Activated naive CD4-positive, alpha-beta T cell treated with anti-CD3 and anti-CD28 coated beads for 36 hours (primary cell): ENCODE measurements at regions not wholly inside any gene's neighbourhood (a gene's known extent, or its start where the extent isn't known, plus 50 kb on each side); places are given as distances from the start of the nearest gene placed in this dataset.

ENCODE experiments used
- CTCF ChIA-PET: fragments of 350-600 bp; sonication (Branson Sonifier 250); formaldehyde crosslinking; loops from one replicate; lab custom pipeline; 2021; ENCODE audit warnings: antibody characterized with exemption; lab: Charles Lee
- DNase-seq: peaks from one replicate; pipeline ENCODE4 v3.0.0-alpha.2; 2020
- H3K27ac Mint-ChIP-seq: one replicate; pipeline ENCODE4 v1.8.0; 2021; ENCODE audit warnings: mild to moderate bottlenecking, mixed read lengths
- H3K27me3 Mint-ChIP-seq: one replicate; pipeline ENCODE4 v1.8.0; 2021; ENCODE audit warnings: low read depth, mixed read lengths
- H3K36me3 Mint-ChIP-seq: one replicate; pipeline ENCODE4 v1.8.0; 2021; ENCODE audit warnings: low read depth, mixed read lengths
- H3K4me1 Mint-ChIP-seq: one replicate; pipeline ENCODE4 v1.8.0; 2021; ENCODE audit warnings: low read depth, mixed read lengths
- H3K4me3 Mint-ChIP-seq: one replicate; pipeline ENCODE4 v1.8.0; 2021; ENCODE audit warnings: mild to moderate bottlenecking, moderate library complexity, mixed read lengths
- H3K9me3 Mint-ChIP-seq: one replicate; pipeline ENCODE4 v1.8.0; 2021; ENCODE audit warnings: mixed read lengths
- intact Hi-C: fragments of 100-400 bp; cut with micrococcal nuclease; formaldehyde crosslinking; loops from one replicate; pipeline ENCODE4 v1.15.1; 2023

DNA sequence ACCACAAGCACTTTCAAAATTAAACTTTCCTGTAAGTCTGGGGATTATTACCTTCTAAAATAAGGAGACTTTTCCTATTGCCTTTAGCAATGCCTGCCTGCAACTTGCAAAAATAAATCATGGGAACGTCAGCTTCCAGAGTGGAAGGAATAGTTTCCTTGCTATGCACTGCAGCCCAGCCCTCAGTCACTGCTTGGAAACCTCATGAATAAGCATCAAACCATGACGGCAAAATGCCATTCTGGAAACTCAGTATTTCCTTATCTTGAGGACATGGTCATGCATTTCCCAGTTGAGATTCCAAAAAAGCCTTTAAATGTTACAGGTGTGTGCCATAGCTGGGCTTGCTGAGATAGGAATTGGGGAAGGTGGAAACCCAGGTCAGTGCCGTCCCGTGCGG lies 84.2 kb upstream of the OTOS start:
- intact Hi-C loops: no loop called here
- H3K4me1 Mint-ChIP-seq: no peaks in the 10 kb centered on the region
- CTCF ChIA-PET: no interaction called here
- H3K36me3 Mint-ChIP-seq: peaks cover 1% of the 10 kb centered on the region
- peaks cover 11% of the 10 kb centered on the region for H3K9me3 Mint-ChIP-seq
- no peak for DNase-seq
- H3K27me3 Mint-ChIP-seq: peaks cover 25% of the 10 kb centered on the region
- H3K27ac Mint-ChIP-seq: no peak overlapping the region
- no peak overlapping the region for H3K4me3 Mint-ChIP-seq

DNA sequence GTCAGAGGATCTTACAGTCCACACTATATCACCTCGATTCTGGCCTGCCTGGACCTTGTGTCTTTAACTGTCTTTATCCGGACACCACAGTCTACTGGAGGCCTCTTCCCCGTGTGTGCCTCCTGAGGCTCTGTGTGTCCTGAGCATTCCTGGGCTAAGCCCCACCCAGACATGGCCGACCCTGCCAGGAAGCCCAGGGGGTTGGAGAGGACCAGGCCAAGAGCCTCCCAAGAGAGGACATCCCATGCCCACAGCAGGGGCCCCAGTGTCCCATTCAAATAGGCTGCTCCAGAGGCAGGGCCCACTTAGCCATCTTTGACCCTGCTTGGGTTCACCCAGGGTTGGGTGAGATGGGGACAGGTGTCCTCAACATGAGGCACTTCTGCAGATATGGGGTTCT lies 84.7 kb upstream of the OTOS start:
- intact Hi-C loops: no loop called here
- DNase-seq: no peak
- Mint-ChIP-seq H3K4me3 (no peak overlapping the region), H3K27me3 (peaks cover 27% of the 10 kb centered on the region), H3K9me3 (peaks cover 13% of the 10 kb centered on the region), H3K4me1 (no peaks in the 10 kb centered on the region), H3K27ac (no peak overlapping the region), H3K36me3 (peaks cover 1% of the 10 kb centered on the region)
- CTCF ChIA-PET: no interaction called here

DNA sequence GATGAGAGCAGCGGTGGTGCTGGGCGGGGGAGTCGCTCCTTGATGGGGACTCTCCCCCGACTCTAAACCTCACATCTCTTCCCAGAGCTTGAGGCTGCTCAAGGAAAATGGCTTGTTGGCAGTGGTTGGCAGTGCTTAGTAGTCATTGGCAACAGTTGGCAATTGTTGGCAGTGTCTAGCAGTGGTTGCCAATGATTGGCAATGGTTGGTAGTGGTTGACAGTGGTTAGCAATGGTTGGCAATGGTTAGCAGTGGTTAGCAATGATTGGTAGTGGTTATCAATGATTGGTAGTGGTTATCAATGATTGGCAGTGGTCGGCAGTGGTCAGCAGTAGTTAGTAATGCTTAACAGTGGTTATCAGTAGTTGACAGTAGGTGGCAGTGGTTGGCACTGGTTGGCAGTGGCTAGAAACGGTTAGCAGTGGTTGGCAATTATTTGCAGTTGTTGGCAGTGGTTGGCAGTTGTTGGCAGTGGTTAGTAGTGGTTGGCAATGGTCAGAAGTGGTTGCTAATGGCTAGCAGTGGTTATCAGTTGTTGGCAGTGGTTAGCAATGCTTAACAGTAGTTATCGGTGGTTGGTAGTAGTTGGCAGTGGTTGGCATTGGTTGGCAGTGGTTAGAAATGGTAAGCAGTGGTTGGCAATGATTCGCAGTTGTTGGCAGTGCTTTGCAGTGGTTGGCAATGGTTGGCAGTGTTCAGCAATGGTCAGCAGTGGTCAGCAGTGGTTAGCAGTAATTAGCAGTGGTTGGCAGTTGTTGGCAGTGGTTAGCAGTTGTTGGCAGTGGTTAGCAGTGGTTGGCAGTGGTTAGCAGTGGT lies 85.4 kb upstream of the OTOS start:
- intact Hi-C loops: no loop called here
- H3K27me3 Mint-ChIP-seq: peaks cover 28% of the 10 kb centered on the region

DNA sequence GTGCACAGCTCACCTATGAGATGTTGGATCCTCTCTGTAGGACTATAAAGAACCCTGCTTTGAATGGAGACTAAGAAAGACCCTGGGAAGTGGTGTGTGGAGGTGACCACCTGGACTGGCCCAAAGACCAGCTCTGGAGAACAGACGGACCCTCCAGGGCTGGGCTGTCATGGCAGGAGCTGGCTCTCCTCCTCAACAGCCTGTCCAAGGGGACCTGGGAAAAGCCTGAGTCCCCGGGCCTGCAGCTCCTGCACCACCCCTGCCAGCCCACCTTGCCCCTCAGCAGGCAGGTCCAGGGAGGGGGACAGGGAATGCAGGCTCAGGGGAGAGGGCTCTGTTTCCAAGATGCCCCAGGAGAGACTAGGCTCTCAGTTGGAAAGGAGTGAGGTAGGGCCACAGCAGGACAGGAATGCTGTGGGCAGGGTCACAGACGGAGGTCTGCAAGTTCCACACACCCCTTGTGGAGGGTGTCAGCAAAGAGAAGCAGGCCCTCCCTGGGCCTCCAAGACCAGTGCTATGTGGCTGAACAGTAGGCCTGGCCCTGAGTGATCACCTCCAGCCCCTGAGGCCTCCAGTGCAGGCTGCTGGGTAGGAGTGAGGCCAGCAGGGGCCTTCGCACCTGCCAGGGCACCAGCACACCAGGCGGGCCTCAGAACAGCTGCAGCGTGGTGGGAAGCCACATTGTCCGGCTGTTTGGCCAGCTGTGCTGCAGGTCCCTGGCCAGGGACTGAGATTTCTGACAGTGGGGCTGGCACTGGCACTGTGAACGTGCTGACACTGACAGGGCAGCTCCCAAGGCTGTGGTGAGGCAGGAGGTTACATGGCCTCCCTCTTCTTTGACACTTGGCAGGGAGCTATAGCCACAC lies 86.4 kb upstream of the OTOS start:
- no peak overlapping the region for H3K27ac Mint-ChIP-seq
- intact Hi-C loops: no loop called here
- peaks cover 28% of the 10 kb centered on the region for H3K27me3 Mint-ChIP-seq
- no peak overlapping the region for H3K4me3 Mint-ChIP-seq
- CTCF ChIA-PET: no interaction called here
- H3K36me3 Mint-ChIP-seq: peaks cover 1% of the 10 kb centered on the region
- peaks cover 13% of the 10 kb centered on the region for H3K9me3 Mint-ChIP-seq
- H3K4me1 Mint-ChIP-seq: no peaks in the 10 kb centered on the region
- no peak for DNase-seq

More for the DNA sequence above, 85.4 kb upstream of the OTOS start:
- no peak for DNase-seq
- no peaks in the 10 kb centered on the region for H3K4me1 Mint-ChIP-seq
- CTCF ChIA-PET: no interaction called here
- H3K27ac Mint-ChIP-seq: no peak overlapping the region
- H3K9me3 Mint-ChIP-seq: peaks cover 13% of the 10 kb centered on the region
- peaks cover 1% of the 10 kb centered on the region for H3K36me3 Mint-ChIP-seq
- H3K4me3 Mint-ChIP-seq: no peak overlapping the region

DNA sequence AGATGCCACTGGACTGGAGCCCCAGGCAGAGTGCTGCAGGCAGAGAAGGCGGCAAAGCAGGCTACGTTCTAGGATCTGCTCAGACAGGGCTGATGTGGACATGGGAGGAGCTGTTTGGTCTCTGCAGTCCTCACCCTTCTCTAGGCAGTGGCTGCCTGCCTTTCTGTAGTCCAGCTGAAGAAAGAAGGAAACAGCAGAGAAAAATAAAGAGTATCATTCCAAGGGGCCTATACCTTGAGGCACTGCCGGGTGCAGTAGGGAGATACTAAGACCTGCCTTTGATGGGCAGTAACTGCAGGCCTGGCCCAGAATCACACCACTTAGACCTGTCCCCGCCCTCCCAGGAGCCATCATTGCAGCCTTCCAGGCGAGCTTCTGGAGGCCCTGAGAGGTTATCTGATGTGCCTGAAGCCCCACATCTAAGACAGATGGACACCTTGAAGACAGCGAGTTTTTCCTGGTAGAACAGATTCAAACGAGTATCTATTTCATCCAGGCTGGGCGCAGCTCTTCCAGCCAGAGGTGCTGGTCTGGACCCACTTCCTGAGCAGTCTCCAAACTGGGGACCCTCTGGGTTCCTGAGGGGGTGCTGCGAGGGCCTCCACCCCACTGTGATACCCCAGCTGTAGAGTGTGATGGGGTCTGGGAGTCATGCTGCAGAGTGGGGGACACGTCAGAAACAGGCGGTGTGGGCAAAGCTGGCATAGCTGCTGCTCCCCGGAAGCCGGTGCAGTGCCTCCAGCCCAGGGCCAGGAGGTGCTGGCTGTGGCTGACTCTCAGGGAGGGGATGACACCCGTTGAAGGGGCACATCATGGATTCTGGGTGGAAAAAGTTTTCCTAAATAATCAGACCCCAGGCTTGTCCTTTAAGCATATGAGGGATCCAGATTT lies 87.3 kb upstream of the OTOS start:
- Mint-ChIP-seq H3K4me3 (no peak overlapping the region), H3K4me1 (no peaks in the 10 kb centered on the region), H3K27ac (no peak overlapping the region), H3K9me3 (peaks cover 13% of the 10 kb centered on the region), H3K27me3 (peaks cover 28% of the 10 kb centered on the region), H3K36me3 (peaks cover 1% of the 10 kb centered on the region)
- CTCF ChIA-PET: no interaction called here
- DNase-seq: no peak
- intact Hi-C loops: no loop called here

DNA sequence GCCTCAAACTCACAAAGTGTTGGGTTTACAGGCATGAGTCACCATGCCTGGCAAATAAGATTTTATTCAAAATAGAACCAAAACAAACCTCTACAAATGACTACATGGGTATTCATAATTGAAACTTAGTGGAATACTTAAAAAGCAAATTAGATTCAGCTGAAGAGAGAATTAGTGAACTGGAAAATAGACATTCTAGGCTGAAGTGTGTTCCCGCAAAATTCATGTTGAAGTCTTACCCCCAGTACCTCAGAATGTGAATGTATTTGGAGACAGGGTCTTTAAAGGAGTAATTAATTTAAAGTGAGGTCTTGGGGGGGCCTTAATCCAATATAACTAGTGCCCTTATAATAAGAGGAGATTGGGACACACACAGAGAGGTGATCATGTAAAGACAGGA lies 88.5 kb upstream of the OTOS start:
- peaks cover 13% of the 10 kb centered on the region for H3K9me3 Mint-ChIP-seq
- no peak for DNase-seq
- peaks cover 17% of the 10 kb centered on the region for H3K27me3 Mint-ChIP-seq
- H3K27ac Mint-ChIP-seq: no peak overlapping the region
- H3K4me3 Mint-ChIP-seq: no peak overlapping the region
- CTCF ChIA-PET: interaction anchor here (0.6 kb wide), 1 partner anchor 16 kb away, joined by 3 read pairs; no protein-coding TSS in a partner anchor
- peaks cover 2% of the 10 kb centered on the region for H3K4me1 Mint-ChIP-seq
- intact Hi-C loops: no loop called here
- H3K36me3 Mint-ChIP-seq: peaks cover 1% of the 10 kb centered on the region

DNA sequence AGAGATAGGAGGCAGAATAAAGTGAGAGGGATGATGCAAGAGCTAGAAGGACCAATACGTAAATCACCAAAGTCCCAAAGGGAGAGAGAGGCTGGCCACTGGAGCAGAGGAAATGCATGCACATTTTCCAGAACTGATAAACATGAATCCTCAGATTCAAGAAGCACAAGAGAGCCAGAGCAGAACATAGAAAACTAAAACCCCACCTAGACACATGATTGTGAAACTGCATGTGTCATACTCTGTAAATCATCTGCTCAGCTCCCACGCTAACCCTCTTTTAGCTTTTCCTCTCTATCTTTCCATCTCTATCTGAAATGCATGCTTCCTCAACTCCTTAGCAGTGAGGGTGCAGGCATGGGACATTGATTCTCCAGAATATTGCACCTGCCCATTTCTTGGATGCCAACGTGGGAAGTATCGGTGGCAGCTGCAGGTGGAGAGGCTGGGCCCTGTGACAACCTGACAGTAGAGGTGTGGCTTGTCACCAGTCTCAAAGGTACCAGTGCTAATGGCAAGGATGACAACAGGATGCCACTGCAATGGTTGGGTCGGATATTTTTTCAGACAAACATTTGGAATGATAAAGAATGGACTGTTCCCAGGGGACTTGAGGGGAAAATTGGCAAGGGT lies 89.3 kb upstream of the OTOS start:
- H3K27ac Mint-ChIP-seq: no peak overlapping the region
- intact Hi-C loops: no loop called here
- H3K9me3 Mint-ChIP-seq: peaks cover 13% of the 10 kb centered on the region
- peaks cover 1% of the 10 kb centered on the region for H3K36me3 Mint-ChIP-seq
- H3K4me3 Mint-ChIP-seq: no peak overlapping the region
- peaks cover 2% of the 10 kb centered on the region for H3K4me1 Mint-ChIP-seq
- CTCF ChIA-PET: no interaction called here
- H3K27me3 Mint-ChIP-seq: peaks cover 12% of the 10 kb centered on the region
- no peak for DNase-seq

DNA sequence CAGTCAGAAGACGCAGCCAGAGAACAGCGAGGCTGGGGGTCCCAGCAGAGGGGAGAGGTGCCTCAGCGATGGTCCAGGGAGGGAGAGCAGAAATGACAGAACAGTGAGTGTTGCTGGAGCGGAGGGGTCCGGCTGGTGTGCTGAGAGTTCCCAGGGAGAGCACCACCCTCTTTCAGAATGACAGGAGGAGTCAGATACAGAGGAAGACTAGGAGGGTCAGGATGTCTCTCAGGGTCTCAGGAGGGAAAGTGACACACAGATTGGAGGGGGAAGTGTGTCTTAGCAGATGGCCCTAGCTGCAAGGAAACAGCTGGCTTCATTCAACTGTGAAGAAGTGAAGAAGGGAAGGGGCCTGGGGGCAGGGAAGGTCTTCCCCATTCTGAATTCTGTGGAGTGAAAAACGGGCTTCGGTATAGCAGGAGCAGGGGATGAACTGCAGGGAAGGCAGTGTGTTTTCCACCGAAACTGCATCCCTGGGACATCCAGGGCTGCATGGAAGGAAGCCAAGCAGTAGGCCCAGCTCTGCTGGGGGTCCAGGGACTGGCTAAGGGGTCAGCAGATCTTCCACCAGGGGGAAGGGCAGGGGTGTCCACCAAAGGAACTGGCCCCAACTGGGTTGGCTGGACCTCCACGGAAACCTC lies 90.0 kb upstream of the OTOS start:
- no peak overlapping the region for H3K27ac Mint-ChIP-seq
- DNase-seq: no peak
- CTCF ChIA-PET: interaction anchor here (1.3 kb wide), 1 partner anchor 206 kb away, joined by 3 read pairs; no protein-coding TSS in a partner anchor
- H3K4me1 Mint-ChIP-seq: peaks cover 2% of the 10 kb centered on the region
- intact Hi-C loops: no loop called here
- H3K27me3 Mint-ChIP-seq: peaks cover 11% of the 10 kb centered on the region
- peaks cover 1% of the 10 kb centered on the region for H3K36me3 Mint-ChIP-seq
- H3K9me3 Mint-ChIP-seq: peaks cover 13% of the 10 kb centered on the region
- H3K4me3 Mint-ChIP-seq: no peak overlapping the region

DNA sequence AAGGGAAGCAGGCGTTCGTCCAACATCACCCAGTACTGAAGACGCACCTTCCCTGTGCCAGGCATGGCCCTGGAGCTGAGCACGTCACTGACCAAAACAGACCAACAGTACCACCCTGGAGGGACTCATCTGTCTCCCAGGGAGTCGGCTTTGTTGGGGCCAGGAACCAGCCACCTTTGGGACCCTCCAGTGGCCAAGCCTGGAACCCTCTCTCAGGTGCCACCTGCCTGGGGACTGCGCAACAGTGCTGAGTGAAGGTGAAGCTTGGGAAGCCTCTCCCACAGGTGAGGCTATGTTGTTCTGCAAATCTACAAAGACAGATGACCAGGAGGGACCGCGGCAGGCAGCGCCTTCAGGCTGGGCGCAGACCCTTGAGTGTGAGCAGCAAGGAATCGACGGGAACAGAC lies 91.4 kb upstream of the OTOS start:
- peaks cover 1% of the 10 kb centered on the region for H3K36me3 Mint-ChIP-seq
- H3K4me3 Mint-ChIP-seq: no peak overlapping the region
- peaks cover 2% of the 10 kb centered on the region for H3K4me1 Mint-ChIP-seq
- no peak for DNase-seq
- H3K27me3 Mint-ChIP-seq: peaks cover 7% of the 10 kb centered on the region
- intact Hi-C loops: no loop called here
- CTCF ChIA-PET: interaction anchor here (0.8 to 2.3 kb wide), 3 partner anchors 10 to 207 kb away, joined by 3 to 11 read pairs (median 5); no protein-coding TSS in a partner anchor
- no peak overlapping the region for H3K27ac Mint-ChIP-seq
- peaks cover 13% of the 10 kb centered on the region for H3K9me3 Mint-ChIP-seq

DNA sequence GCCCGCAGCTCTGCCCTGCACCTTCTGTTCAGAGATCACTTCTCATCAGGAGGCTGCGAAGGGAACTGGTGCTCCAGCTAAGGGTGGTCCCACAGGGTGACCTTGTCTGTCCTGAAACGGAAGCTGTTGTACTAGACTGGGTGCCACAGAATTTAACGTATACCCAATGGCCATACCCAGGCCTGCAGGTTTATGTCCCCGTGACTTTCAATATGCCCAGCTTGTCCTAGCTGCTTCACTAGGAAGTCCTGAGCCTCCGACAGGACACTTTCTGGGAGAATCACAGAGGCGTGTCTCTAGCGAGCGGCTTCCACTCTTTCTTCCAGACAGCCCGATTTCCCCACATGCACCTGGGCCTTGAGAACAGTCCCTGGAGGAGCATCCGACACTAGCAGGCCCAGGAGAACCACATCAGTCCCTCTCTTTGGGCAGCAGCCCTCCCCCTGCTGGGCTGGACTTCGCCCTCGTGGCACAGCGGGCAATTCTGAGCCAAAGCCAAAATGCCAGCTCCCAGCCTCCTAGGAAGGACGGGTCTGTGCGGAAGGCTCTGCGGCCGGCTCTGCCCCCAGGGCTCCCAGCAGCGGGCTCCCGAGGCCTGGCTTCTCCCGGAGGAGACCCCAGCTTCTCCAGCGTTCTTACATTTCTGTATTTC lies 91.9 kb upstream of the OTOS start:
- intact Hi-C loops: no loop called here
- H3K9me3 Mint-ChIP-seq: peaks cover 13% of the 10 kb centered on the region
- peaks cover 2% of the 10 kb centered on the region for H3K4me1 Mint-ChIP-seq
- DNase-seq: no peak
- peaks cover 1% of the 10 kb centered on the region for H3K36me3 Mint-ChIP-seq
- peaks cover 7% of the 10 kb centered on the region for H3K27me3 Mint-ChIP-seq
- CTCF ChIA-PET: interaction anchor here (0.8 to 2.3 kb wide), 5 partner anchors 9 to 207 kb away, joined by 3 to 11 read pairs (median 3); no protein-coding TSS in a partner anchor
- H3K27ac Mint-ChIP-seq: no peak overlapping the region
- no peak overlapping the region for H3K4me3 Mint-ChIP-seq
